ENCODE measurements at regions not wholly inside any gene's neighbourhood (a gene's known extent, or its start where the extent isn't known, plus 50 kb on each side); places are given as distances from the start of the nearest gene placed in this dataset.

DNA sequence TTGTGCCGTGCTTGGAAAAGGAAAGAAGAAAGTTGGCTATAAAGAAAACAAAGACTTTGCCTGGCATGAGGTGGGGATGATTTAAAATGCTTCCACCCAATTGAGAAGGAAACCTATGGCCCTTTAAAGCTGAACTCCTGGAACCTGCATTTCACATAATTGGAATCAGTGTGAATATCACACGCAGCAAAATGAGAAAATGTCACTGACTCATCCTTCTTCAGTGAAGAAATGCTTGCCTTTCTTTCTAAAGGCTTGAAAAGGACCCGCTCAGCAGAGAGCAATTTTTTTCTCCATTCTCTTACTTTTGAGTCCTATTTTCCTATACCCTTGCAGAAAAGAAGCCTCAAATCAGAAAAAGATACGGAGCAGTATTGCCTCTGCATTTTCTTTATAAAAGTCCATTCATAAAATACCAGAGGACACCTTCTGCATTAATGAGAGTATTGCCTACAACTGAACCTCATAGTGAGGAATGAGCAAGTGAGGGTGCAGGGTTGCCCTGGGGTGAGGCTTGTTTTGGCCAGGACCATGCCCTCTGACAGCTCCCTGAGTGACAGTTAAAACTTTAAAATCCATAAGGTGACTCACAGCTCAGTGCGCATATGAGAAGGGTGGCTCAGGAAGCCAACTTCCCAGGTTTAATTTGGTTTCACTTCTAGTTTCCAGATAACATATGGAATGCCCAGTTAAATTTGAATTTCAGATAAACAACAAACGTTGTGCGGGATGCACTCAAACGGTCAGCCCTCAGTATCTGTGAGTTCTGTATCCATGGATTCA is 191.9 kb upstream of the GYPC start:
- intact Hi-C loops (cut with DNase I): no loop called here
- DNase-seq (ENCODE audit: low spot score): no peak

- intact Hi-C loops (cut with DNase I): no loop called here
- DNase-seq (ENCODE audit: low spot score): no peak
Measured at GRCh38 chr2:126467367-126468054, 188.4 kb upstream of the GYPC start.

GRCh38 chr2:126475031-126475430 is 180.9 kb upstream of the GYPC start:
- intact Hi-C loops (cut with DNase I): no loop called here
- DNase-seq (ENCODE audit: low spot score): no peak

DNA sequence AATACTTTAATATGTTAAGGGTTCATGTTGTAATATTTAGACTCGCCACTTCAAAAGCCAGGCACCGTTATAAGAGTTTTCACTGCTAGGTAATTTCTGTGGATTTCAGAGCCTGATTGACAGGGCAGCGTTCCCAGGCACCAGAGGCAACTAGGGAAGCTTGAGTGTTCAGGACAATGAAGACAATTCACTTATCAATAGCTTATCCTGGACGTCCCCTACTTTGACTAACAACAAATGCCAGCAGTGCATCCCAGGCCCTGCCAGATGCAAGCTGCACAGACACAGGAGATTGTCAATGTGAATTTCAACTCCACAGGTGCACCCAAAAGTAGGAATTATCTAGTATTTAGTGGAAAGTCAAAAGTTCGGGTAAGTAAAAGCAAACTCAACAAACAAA is 179.3 kb upstream of the GYPC start:
- intact Hi-C loops (cut with DNase I): no loop called here
- DNase-seq (ENCODE audit: low spot score): no peak

- no peak for DNase-seq (ENCODE audit: low spot score)
Measured at GRCh38 chr2:126480033-126480432, 175.9 kb upstream of the GYPC start.

GRCh38 chr2:126482582-126483464 is 173.1 kb upstream of the GYPC start:
- intact Hi-C loops (cut with DNase I): no loop called here
- no peak for DNase-seq (ENCODE audit: low spot score)

More at GRCh38 chr2:126480033-126480432, 175.9 kb upstream of the GYPC start:
- intact Hi-C loops (cut with DNase I): no loop called here

DNA sequence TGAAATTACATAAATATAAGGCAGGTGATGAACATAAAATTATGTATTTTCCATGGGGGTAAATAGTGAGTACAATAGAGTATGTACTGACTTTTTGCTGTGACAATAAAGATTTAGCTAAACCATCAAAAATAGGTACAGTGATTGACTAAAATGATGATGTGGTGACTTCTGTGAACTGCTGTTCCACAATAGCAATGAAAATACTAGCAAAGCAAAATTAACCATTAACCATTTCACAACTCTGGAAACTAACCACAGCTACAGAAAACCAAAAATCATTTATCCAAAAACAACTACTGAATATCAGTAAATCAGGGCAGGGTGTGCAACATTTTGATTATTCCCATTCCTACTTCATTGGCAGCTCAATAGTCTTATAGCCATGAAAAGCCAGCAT is 161.4 kb upstream of the GYPC start:
- no peak for DNase-seq (ENCODE audit: low spot score)
- intact Hi-C loops (cut with DNase I): no loop called here

- no peak for DNase-seq (ENCODE audit: low spot score)
- intact Hi-C loops (cut with DNase I): no loop called here
Measured at GRCh38 chr2:126495189-126495588, 160.8 kb upstream of the GYPC start.

DNA sequence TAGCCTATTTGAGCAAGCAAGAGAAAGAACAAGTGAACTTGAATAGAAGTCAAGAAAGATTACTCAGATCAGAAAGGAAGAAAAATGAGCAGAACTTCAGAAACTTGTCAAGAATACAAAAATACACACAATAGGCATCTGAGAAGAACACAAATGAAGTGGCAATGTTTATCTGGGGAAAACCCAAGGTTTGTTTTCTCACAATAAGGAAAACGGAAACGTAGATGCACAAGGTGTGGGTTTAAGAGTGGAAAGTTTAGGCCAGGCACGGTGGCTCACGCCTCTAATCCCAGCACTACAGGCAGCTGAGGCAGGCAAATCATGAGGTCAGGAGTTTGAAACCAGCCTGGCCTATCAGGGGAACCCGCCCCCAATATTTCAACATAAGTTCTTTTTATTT is 159.5 kb upstream of the GYPC start:
- intact Hi-C loops (cut with DNase I): no loop called here

DNA sequence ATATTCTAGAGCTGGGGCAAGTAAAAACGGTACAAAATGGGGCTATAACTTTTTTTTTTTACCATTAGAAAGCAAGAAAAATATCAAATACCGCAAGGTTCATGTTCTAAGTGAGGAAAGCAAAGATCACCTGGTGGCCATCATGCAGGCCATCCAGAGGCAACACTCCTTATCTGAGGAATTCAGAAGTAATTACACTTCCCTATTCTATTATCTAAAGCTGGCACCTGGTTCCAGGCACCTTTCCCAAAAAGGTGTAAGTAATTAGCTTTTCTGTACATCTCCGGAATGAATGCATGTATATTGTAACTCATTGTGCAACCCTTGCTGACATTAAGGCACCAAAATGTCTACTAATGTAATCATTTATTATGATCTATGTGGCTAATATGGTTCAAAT is 152.5 kb upstream of the GYPC start:
- intact Hi-C loops (cut with DNase I): no loop called here
- DNase-seq (ENCODE audit: low spot score): no peak

More for the DNA sequence above, 159.5 kb upstream of the GYPC start:
- no peak for DNase-seq (ENCODE audit: low spot score)

GRCh38 chr2:126504949-126505348 is 151.0 kb upstream of the GYPC start:
- DNase-seq (ENCODE audit: low spot score): no peak
- intact Hi-C loops (cut with DNase I): no loop called here

- intact Hi-C loops (cut with DNase I): no loop called here
Measured at GRCh38 chr2:126506786-126507185, 149.2 kb upstream of the GYPC start.

GRCh38 chr2:126507425-126507911 is 148.5 kb upstream of the GYPC start:
- intact Hi-C loops (cut with DNase I): no loop called here
- DNase-seq (ENCODE audit: low spot score): no peak

More at GRCh38 chr2:126506786-126507185, 149.2 kb upstream of the GYPC start:
- DNase-seq (ENCODE audit: low spot score): no peak

DNA sequence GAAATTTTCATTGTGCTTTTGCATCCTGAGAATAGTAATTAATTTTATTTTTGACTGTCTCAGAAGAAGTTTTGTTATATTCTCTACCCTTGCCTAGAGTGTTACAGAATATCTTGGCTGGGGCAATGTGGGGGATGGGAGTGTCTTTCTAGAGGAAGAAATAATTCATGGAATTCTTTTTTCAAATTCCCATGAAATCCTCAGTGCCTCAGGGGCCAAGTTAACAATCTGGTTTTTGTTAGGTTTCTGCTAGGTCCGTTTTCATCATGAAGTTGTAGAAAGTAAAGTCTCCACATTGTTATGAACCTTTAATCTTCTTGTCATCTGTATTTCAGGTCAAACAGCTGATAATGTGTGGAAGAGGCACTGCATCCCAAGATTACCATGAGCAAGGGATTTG is 145.6 kb upstream of the GYPC start:
- intact Hi-C loops (cut with DNase I): no loop called here
- DNase-seq (ENCODE audit: low spot score): no peak

- no peak for DNase-seq (ENCODE audit: low spot score)
- intact Hi-C loops (cut with DNase I): no loop called here
Measured at GRCh38 chr2:126510960-126511359, 145.0 kb upstream of the GYPC start.

DNA sequence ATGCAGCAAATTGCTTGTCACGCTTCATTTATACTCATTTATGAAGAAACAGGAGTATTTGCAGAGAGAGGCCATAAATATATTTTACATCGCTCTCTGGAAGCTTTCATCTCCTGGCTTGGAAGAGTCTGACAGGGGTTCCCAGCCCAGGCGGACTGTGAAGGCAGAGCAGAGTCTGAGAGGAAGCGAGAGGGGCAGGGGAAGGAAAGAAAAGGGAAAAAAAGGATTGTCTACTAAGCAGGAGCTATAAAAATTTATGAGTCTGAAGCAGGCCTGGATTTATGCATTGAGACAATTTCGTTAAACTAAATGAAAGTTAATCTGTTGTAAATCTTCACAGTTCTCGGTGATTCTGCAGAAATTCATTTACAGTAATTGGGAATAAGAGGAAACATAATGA is 143.9 kb upstream of the GYPC start:
- no peak for DNase-seq (ENCODE audit: low spot score)

GRCh38 chr2:126513033-126513432 is 142.9 kb upstream of the GYPC start:
- no peak for DNase-seq (ENCODE audit: low spot score)
- intact Hi-C loops (cut with DNase I): no loop called here

More for the DNA sequence above, 143.9 kb upstream of the GYPC start:
- intact Hi-C loops (cut with DNase I): no loop called here

- intact Hi-C loops (cut with DNase I): no loop called here
- no peak for DNase-seq (ENCODE audit: low spot score)
Measured at GRCh38 chr2:126515471-126515870, 140.5 kb upstream of the GYPC start.

- intact Hi-C loops (cut with DNase I): no loop called here
- no peak for DNase-seq (ENCODE audit: low spot score)
Measured at GRCh38 chr2:126518196-126518595, 137.8 kb upstream of the GYPC start.
